OCI-LY1 (cell line): ENCODE measurements at regions not wholly inside any gene's neighbourhood (a gene's known extent, or its start where the extent isn't known, plus 50 kb on each side); places are given as distances from the start of the nearest gene placed in this dataset.

Source experiments
- EZH2 ChIP-seq: fragments of 200-600 bp; sonication (generic), shearing (Covaris generic); IDR thresholded peaks from 2 replicates; pipeline ENCODE4 v1.8.0; 2017; ENCODE audit warnings: borderline replicate concordance, mixed run types, mild to moderate bottlenecking, antibody characterized with exemption, low read length, moderate library complexity, mixed read lengths
- TF ChIP-seq, protein P1 (sequence below): fragments of 200-600 bp; sonication (generic), shearing (Covaris generic); IDR thresholded peaks from 2 replicates; pipeline ENCODE4 v1.5.1; 2017; ENCODE audit warnings: mild to moderate bottlenecking, antibody characterized with exemption, low read length, moderate library complexity, mixed read lengths

DNA sequence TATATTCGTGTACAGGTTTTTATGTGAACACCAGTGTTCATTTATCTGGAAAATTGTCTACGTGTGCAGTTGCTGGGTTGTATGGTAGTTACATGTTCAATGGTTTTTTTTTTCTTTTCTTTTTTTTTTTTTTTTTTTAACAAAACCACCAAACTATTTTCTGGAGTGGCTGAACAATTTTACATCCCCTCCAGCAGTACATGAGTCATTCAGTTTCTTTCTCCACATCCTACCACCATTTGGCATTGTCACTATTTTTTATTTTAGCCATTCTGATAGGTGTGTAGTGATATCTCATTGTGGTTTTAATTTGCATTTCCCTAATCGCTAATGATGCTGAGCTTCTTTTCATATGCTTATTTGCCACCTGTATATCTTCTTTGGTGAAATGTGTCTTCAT, 256.3 kb upstream of the EOMES start:
- TF ChIP-seq, protein P1, sequence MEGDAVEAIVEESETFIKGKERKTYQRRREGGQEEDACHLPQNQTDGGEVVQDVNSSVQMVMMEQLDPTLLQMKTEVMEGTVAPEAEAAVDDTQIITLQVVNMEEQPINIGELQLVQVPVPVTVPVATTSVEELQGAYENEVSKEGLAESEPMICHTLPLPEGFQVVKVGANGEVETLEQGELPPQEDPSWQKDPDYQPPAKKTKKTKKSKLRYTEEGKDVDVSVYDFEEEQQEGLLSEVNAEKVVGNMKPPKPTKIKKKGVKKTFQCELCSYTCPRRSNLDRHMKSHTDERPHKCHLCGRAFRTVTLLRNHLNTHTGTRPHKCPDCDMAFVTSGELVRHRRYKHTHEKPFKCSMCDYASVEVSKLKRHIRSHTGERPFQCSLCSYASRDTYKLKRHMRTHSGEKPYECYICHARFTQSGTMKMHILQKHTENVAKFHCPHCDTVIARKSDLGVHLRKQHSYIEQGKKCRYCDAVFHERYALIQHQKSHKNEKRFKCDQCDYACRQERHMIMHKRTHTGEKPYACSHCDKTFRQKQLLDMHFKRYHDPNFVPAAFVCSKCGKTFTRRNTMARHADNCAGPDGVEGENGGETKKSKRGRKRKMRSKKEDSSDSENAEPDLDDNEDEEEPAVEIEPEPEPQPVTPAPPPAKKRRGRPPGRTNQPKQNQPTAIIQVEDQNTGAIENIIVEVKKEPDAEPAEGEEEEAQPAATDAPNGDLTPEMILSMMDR, result no peak
- no peak for TF ChIP-seq EZH2
